HepG2 (cell line): ENCODE measurements at regions not wholly inside any gene's neighbourhood (a gene's known extent, or its start where the extent isn't known, plus 50 kb on each side); places are given as distances from the start of the nearest gene placed in this dataset.
A peak's percentile ranks its signal among the peaks of the same experiment; 100 is the strongest.

Experiments used
- ATAC-seq: fragments of 200-7000 bp; cut with Tn5 transposase; 3 replicates; pipeline ENCODE4 v1.9.1; 2020; ENCODE audit warnings: mild to moderate bottlenecking, moderate library complexity
- BruUV-seq: library from RNA; stranded (reverse); fragments of 400-500 nt; replicated peaks from 2 replicates; lab custom pipeline; 2021; lab: Mats Ljungman, UMichigan
- CTCF ChIA-PET: fragments of 300-600 bp; formaldehyde crosslinking; extraction: SDS; loops from one replicate; lab custom pipeline; 2021; ENCODE audit warnings: low total read pairs, inconsistent platforms, low intra/inter-chr PET ratio; lab: Yijun Ruan, JAX
- POLR2A ChIA-PET: fragments of 350-600 bp; sonication (Branson Sonifier 250); formaldehyde crosslinking; loops from one replicate; lab custom pipeline; 2020; ENCODE audit warnings: antibody characterized with exemption, inconsistent platforms; lab: Yijun Ruan, JAX
- DNase-seq: peaks from one replicate; pipeline ENCODE4 v3.0.0-alpha.2; 2015; ENCODE audit warnings: low spot score
- FAIRE-seq: peaks from 3 replicates; lab custom pipeline; 2011; peaks lifted over from hg19 to GRCh38; lab: Jason Lieb, UNC
- H2AFZ ChIP-seq: one replicate; pipeline ENCODE4 v1.6.1; 2011; ENCODE audit warnings: low read length, inconsistent platforms
- H3K27ac ChIP-seq: fragments of 300-600 bp; 3 replicates; pipeline ENCODE4 v1.8.0; 2011; ENCODE audit warnings: mixed run types, mild to moderate bottlenecking, mixed read lengths, low read length, inconsistent platforms; ENCODE audit not compliant: insufficient read depth; ENCODE audit errors: extremely low read length
- H3K27me3 ChIP-seq, 2 experiments: fragments of 200-600 bp in 1 of 2; 2 replicates in 1 of 2; 3 replicates in 1 of 2; pipeline versions ENCODE4 v1.6.0 to v1.8.0; 2011; ENCODE audit warnings: low read length in 2 of 2, mild to moderate bottlenecking in 2 of 2, moderate library complexity in 2 of 2, inconsistent platforms in 1 of 2; ENCODE audit not compliant: insufficient read depth in 2 of 2, control insufficient read depth in 1 of 2
- H3K36me3 ChIP-seq, 2 experiments: fragments of 200-600 bp in 1 of 2; replicated peaks in 1 of 2; 2 replicates in 1 of 2; 3 replicates in 1 of 2; pipeline versions ENCODE4 v1.5.1 to v1.8.0; 2011; ENCODE audit warnings: low read length in 2 of 2, inconsistent platforms in 1 of 2; ENCODE audit not compliant: insufficient read depth in 2 of 2, control insufficient read depth in 1 of 2
- H3K4me1 ChIP-seq: 2 replicates; pipeline ENCODE4 v1.5.1; 2012; ENCODE audit warnings: low read length, inconsistent platforms; ENCODE audit not compliant: insufficient read depth
- H3K4me2 ChIP-seq: 2 replicates; pipeline ENCODE4 v1.6.0; 2011; ENCODE audit warnings: low read depth, low read length, inconsistent platforms
- H3K4me3 ChIP-seq, 3 experiments: fragments of 200-600 bp in 1 of 3; sonication (generic), shearing (Covaris generic) in 1 of 3; replicated peaks in 1 of 3; 2 replicates each; pipeline ENCODE4 v1.5.1; 2011 to 2016; ENCODE audit warnings: low read length in 3 of 3, inconsistent platforms in 2 of 3, low read depth in 2 of 3, mild to moderate bottlenecking in 2 of 3, control low read depth in 1 of 3, mixed read lengths in 1 of 3; ENCODE audit not compliant: insufficient read depth in 1 of 3
- H3K79me2 ChIP-seq: one replicate; pipeline ENCODE4 v1.6.1; 2011; ENCODE audit warnings: low read length, inconsistent platforms; ENCODE audit not compliant: insufficient read depth
- H3K9ac ChIP-seq: 2 replicates; pipeline ENCODE4 v1.6.0; 2011; ENCODE audit warnings: mild to moderate bottlenecking, low read depth, low read length, inconsistent platforms; ENCODE audit not compliant: insufficient read depth
- H3K9me3 ChIP-seq: 2 replicates; pipeline ENCODE4 v1.5.1; 2012; ENCODE audit warnings: mild to moderate bottlenecking, low read length
- H4K20me1 ChIP-seq: 2 replicates; pipeline ENCODE4 v1.6.0; 2011; ENCODE audit warnings: inconsistent platforms, mild to moderate bottlenecking, low read length, moderate library complexity; ENCODE audit not compliant: insufficient read depth
- ATF7 ChIP-seq, 2 experiments: fragments of 450-650 bp in 1 of 2; sonication (generic) in 1 of 2; formaldehyde crosslinking in 1 of 2; IDR thresholded peaks; 2 replicates each; pipeline versions ENCODE4 v1.4.0 to v1.6.1; 2016 to 2020; ENCODE audit warnings: antibody characterized with exemption in 1 of 2, mild to moderate bottlenecking in 1 of 2, missing genetic modification reagents in 1 of 2
- NRL ChIP-seq: sonication (generic); formaldehyde crosslinking; IDR thresholded peaks from 2 replicates; pipeline ENCODE4 v1.5.0; 2020; ENCODE audit warnings: missing genetic modification reagents, mild to moderate bottlenecking, moderate library complexity, borderline replicate concordance
- ZKSCAN5 ChIP-seq: sonication (generic); formaldehyde crosslinking; IDR thresholded peaks from 2 replicates; pipeline ENCODE4 v1.5.1; 2020; ENCODE audit warnings: mild to moderate bottlenecking, missing genetic modification reagents
- ZNF414 ChIP-seq: sonication (generic); formaldehyde crosslinking; IDR thresholded peaks from 2 replicates; pipeline ENCODE4 v1.5.0; 2020; ENCODE audit warnings: missing genetic modification reagents
- ZNF607 ChIP-seq: sonication (generic); formaldehyde crosslinking; IDR thresholded peaks from 2 replicates; pipeline ENCODE4 v1.5.1; 2020; ENCODE audit warnings: missing genetic modification reagents, mild to moderate bottlenecking, borderline replicate concordance
- WGBS: methylation state at CpG from one replicate; pipeline ENCODE4 v1.1.6; 2017; ENCODE audit warnings: low lambda C conversion rate; 5-methylcytosine and 5-hydroxymethylcytosine counted together
- in situ Hi-C: cut with HindIII; loops from 2 replicates; pipeline ENCODE4 v1.10.0; 2017; ENCODE audit warnings: low pct_unique_long_range_greater_than_20kb; ENCODE audit not compliant: extremely low pct_ligation_motif_present
- intact Hi-C: fragments of 100-400 bp; cut with micrococcal nuclease; formaldehyde crosslinking; loops from one replicate; pipeline ENCODE4 v1.10.0; 2022; ENCODE audit not compliant: unreplicated experiment

- no TSS peak for BruUV-seq
Measured at GRCh38 chr10:62453274-62453673, 79.1 kb downstream of the ZNF365 start.

GRCh38 chr10:62454687-62455397, 80.7 kb downstream of the ZNF365 start:
- intact Hi-C loops, result no loop called here
- ATAC-seq (no peak), DNase-seq (no peak), FAIRE-seq (no peak)
- Histone ChIP-seq H3K36me3 (no peaks in the 10 kb centered on the region), H3K9me3 (no peaks in the 10 kb centered on the region), H2AFZ (no peak overlapping the region), H3K9ac (no peak overlapping the region), H3K27ac (no peak overlapping the region), H3K4me1 (no peaks in the 10 kb centered on the region), H4K20me1 (no peaks in the 10 kb centered on the region), H3K4me2 (no peak overlapping the region)
- BruUV-seq, result no TSS peak
- POLR2A ChIA-PET, result no interaction called here
- WGBS, result 2% methylated on average over 3 of the region's 3 CpGs
- TF ChIP-seq ZKSCAN5 (CRISPR knock-in tag), result no peak
- TF ChIP-seq, all 625 proteins: peak for 0
- CTCF ChIA-PET, result no interaction called here
- in situ Hi-C loops, result no loop called here
- no peaks in the 10 kb centered on the region; a peak in 1 of 5 replicates for H3K27me3 ChIP-seq
- H3K79me2 ChIP-seq, result no peaks in the 10 kb centered on the region
- no peak overlapping the region for H3K4me3 ChIP-seq

More at GRCh38 chr10:62453274-62453673, 79.1 kb downstream of the ZNF365 start:
- ATAC-seq, result no peak
- no peaks in the 10 kb centered on the region for H3K79me2 ChIP-seq
- WGBS, result 3% methylated on average over 3 of the region's 3 CpGs
- no peak overlapping the region for H2AFZ ChIP-seq
- intact Hi-C loops, result no loop called here
- no peak overlapping the region for H3K4me2 ChIP-seq
- CTCF ChIA-PET, result no interaction called here
- H3K4me3 ChIP-seq, result no peak overlapping the region
- no peaks in the 10 kb centered on the region for H3K9me3 ChIP-seq
- no peak overlapping the region for H3K9ac ChIP-seq
- no peaks in the 10 kb centered on the region; a peak in 1 of 5 replicates for H3K27me3 ChIP-seq
- TF ChIP-seq NRL (no peak), ZNF607 (CRISPR knock-in tag) (no peak), ATF7 (IDR thresholded peaks at IDR 0.05) (peak; percentile 74), ATF7 (CRISPR knock-in tag; IDR thresholded peaks at IDR 0.05) (no peak), ZNF414 (no peak)
- TF ChIP-seq, all 625 proteins: peak for 1
- no peak overlapping the region for H3K27ac ChIP-seq
- no peaks in the 10 kb centered on the region for H3K4me1 ChIP-seq
- H3K36me3 ChIP-seq, result no peaks in the 10 kb centered on the region
- H4K20me1 ChIP-seq, result no peaks in the 10 kb centered on the region
- FAIRE-seq (no peak), DNase-seq (no peak)
- in situ Hi-C loops, result no loop called here
- POLR2A ChIA-PET, result no interaction called here
